22Rv1 (cell line): ENCODE measurements at regions not wholly inside any gene's neighbourhood (a gene's known extent, or its start where the extent isn't known, plus 50 kb on each side); places are given as distances from the start of the nearest gene placed in this dataset.
A peak's percentile ranks its signal among the peaks of the same experiment; 100 is the strongest.
"Not testable (repeated sequence)": the region's sequence is repeated elsewhere in the genome, so short reads cannot be mapped to it uniquely, and the experiment has no call there.

Experiments
- H3K27ac ChIP-seq: fragments of 450-650 bp; 2 replicates; pipeline ENCODE4 v1.5.1; 2017
- ZFX ChIP-seq: fragments of 450-650 bp; IDR thresholded peaks from 2 replicates; pipeline ENCODE4 v1.6.1; 2017; ENCODE audit warnings: antibody characterized with exemption, borderline replicate concordance
- TF ChIP-seq, protein P1 (sequence below): fragments of 450-650 bp; IDR thresholded peaks from 2 replicates; pipeline ENCODE4 v1.5.1; 2017; ENCODE audit warnings: mild to moderate bottlenecking

- not testable (repeated sequence) for H3K27ac ChIP-seq
These were observed 52.3 kb upstream of the MARK1 start for GRCh38 chr1:220475608-220476007.

- H3K27ac ChIP-seq: not testable (repeated sequence)
These were observed 52.8 kb upstream of the MARK1 start for GRCh38 chr1:220475141-220475540.

DNA sequence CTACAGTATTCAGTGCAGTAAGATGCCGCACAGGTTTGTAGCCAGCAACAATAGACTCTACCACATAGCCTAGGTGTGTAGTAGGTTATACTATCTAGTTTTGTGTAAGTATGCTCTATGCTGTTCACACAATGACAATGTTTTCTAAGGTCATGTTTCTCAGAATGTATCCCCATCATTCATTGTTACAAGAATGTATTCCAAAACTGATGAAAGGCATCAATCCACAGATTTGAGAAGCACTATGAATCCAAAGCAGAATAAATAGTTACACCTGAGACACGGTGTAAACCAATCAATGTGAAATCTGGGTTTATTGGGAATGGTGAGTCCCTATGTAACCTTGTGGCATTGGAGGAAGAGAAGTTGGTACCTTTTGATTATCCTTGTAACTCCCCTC, 54.5 kb upstream of the MARK1 start:
- H3K27ac ChIP-seq: no peak overlapping the region
- no peak for TF ChIP-seq ZFX
- TF ChIP-seq, protein P1, sequence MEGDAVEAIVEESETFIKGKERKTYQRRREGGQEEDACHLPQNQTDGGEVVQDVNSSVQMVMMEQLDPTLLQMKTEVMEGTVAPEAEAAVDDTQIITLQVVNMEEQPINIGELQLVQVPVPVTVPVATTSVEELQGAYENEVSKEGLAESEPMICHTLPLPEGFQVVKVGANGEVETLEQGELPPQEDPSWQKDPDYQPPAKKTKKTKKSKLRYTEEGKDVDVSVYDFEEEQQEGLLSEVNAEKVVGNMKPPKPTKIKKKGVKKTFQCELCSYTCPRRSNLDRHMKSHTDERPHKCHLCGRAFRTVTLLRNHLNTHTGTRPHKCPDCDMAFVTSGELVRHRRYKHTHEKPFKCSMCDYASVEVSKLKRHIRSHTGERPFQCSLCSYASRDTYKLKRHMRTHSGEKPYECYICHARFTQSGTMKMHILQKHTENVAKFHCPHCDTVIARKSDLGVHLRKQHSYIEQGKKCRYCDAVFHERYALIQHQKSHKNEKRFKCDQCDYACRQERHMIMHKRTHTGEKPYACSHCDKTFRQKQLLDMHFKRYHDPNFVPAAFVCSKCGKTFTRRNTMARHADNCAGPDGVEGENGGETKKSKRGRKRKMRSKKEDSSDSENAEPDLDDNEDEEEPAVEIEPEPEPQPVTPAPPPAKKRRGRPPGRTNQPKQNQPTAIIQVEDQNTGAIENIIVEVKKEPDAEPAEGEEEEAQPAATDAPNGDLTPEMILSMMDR: no peak

- no peak overlapping the region for H3K27ac ChIP-seq
- TF ChIP-seq ZFX: no peak
- TF ChIP-seq, protein P1: peak; percentile 13; the same call in 1 of the 2 replicates
These were observed 65.2 kb upstream of the MARK1 start for GRCh38 chr1:220462752-220463151.

GRCh38 chr1:220458936-220459335, 69.0 kb upstream of the MARK1 start:
- no peak overlapping the region for H3K27ac ChIP-seq
- TF ChIP-seq, protein P1: no peak
- no peak for TF ChIP-seq ZFX

DNA sequence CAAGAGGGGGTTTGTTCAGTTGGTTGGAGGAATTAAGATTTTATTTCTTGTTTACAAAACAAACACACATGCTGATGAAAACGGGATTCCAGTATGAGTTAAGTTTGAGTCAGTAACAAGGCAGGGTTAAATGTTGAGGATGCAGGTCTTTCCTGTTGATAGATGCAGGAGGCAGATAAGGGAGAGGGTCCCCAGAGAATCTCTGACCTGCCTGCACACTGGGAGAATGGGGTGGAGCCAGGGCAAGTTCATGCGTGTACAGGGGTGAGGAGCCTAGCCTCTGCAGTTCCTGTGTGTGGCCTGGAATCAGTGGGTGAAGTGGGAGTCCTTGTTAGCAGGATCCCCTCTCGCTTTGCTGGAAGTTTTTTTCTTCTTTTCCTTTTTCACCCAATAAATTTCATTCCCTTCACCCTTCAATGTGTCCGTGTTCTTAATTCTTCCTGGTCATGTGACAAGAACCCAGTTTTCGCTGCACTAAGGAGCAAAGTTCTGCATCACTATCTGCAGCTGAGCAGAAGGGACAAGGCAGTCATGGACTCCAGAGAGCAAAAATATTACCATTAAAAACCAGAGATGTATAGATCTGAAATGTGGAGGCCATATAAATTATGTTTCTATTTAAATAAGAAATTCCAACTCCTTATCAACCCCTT, 69.9 kb upstream of the MARK1 start:
- TF ChIP-seq, protein P1: no peak
- TF ChIP-seq ZFX: no peak
- H3K27ac ChIP-seq: no peak overlapping the region

DNA sequence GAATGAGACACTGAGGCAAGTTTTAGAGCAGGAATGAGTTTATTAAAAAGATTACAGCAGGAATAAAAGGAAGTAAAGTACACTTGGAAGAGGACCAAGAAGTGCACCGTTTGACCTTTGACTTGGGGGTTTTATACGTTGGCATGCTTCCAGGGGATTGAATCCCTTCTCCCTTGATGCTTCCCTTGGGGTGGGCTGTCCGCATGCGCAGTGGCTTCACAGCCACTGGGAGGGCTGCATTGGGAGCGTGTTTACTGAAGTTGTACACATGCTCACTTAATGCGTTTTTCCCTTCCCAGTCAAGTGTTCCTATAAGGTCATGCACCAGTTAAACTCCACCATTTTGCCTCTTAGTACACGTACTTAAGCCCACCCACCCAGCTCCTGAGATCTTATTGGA, 72.4 kb upstream of the MARK1 start:
- TF ChIP-seq ZFX: no peak
- TF ChIP-seq, protein P1: no peak
- H3K27ac ChIP-seq: no peak overlapping the region

GRCh38 chr1:220454155-220454777, 73.7 kb upstream of the MARK1 start:
- H3K27ac ChIP-seq: no peak overlapping the region
- TF ChIP-seq, protein P1: peak; percentile 60
- TF ChIP-seq ZFX: no peak
